ES-I3 (cell line): ENCODE measurements at regions not wholly inside any gene's neighbourhood (a gene's known extent, or its start where the extent isn't known, plus 50 kb on each side); places are given as distances from the start of the nearest gene placed in this dataset.

Experiments
- H3K36me3 ChIP-seq: 2 replicates; pipeline ENCODE4 v1.6.1; 2013; ENCODE audit warnings: mild to moderate bottlenecking, low read length, control low read depth, moderate library complexity; ENCODE audit not compliant: insufficient read depth
- H3K4me1 ChIP-seq: 2 replicates; pipeline ENCODE4 v1.6.1; 2013; ENCODE audit warnings: mild to moderate bottlenecking, control low read depth, low read length; ENCODE audit not compliant: insufficient read depth
- H3K9ac ChIP-seq: 2 replicates; pipeline ENCODE4 v1.6.1; 2013; ENCODE audit warnings: low read depth, mild to moderate bottlenecking, low read length, moderate library complexity
- H3K9me3 ChIP-seq: 2 replicates; pipeline ENCODE4 v1.6.1; 2013; ENCODE audit warnings: mild to moderate bottlenecking, low read length, moderate library complexity; ENCODE audit not compliant: control insufficient read depth, insufficient read depth

DNA sequence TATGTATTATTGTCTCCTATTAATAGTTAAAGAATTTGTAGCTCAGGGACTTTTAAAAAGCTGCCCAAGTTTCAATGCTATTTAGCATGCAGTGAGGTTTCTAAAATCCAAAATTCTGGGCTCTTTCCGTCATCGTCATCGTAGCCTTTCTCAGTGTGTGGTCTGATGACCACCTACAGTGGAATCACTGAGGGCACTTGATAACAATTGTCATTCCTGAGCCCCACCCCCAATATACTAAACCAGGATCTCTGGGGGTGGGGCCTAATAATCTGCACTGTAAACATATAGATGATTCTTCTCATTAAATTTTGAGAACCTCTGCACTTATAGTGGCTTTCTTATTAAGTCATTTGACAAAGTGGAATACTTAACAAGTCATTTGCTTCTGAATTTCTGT, 674.8 kb downstream of the PLPP3 start:
- Histone ChIP-seq H3K4me1 (no peaks in the 10 kb centered on the region), H3K36me3 (no peaks in the 10 kb centered on the region), H3K9ac (no peak overlapping the region), H3K9me3 (no peaks in the 10 kb centered on the region)

DNA sequence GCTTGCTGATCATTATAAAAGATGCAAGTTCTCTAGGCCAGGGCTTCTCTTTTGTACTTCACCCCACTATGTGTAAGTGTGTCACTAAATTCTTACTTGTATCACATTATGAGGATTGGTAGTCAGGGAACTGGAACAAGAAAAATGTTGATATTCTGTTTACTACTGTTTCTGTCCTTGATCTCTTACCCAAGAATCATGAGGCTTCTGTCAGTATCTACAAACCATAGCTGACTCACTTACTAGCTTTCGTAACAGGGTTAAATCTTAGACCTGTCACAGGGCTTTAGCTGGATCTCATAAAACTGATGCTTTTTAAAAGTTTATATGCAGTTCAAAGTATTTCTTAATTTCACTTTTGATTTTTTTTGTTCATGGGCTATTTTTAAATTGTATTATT, 681.2 kb downstream of the PLPP3 start:
- Histone ChIP-seq H3K9ac (no peak overlapping the region), H3K9me3 (no peaks in the 10 kb centered on the region), H3K4me1 (no peaks in the 10 kb centered on the region), H3K36me3 (no peaks in the 10 kb centered on the region)

DNA sequence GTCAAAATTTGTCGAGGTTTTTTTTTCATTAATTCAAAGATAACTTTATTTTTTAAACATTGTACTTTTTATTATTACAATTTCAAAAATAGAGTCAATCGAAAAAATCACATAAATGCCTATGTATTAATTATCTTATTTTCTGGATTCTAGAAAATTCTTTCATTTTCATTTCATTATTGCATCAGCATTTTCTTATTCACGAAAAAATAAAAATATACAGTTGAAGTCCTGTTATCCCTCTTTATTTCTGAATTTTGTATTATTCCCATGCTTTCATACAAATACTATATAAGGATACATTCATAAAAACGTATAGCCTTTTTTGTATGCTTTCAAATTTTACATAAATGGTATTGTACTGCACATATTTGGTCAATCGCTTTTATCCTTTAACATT, 681.0 kb upstream of the USP24 start:
- Histone ChIP-seq H3K9ac (no peak overlapping the region), H3K9me3 (peaks cover 4% of the 10 kb centered on the region; the same call in 1 of the 2 replicates), H3K36me3 (no peaks in the 10 kb centered on the region), H3K4me1 (no peaks in the 10 kb centered on the region)

DNA sequence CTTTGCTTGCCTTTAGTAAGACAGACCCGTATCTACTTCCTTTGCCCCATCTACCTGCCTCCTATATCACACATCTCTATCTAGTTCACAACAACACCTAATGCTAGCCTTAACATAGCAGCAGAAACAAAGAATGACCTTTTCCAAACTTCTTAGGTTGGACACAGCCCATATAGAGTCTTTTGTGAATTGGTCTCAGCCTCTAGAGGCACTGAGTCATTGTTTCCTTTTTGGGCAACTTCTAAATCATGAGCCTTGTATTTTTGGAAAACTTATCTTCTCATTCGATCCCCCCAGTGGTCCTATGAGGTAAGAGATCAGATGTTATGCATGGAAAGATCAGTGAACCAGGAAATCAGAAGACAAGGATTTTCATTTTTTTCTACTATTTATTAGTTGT, 679.4 kb upstream of the USP24 start:
- Histone ChIP-seq H3K4me1 (no peaks in the 10 kb centered on the region), H3K36me3 (no peaks in the 10 kb centered on the region), H3K9me3 (peaks cover 4% of the 10 kb centered on the region; the same call in 1 of the 2 replicates), H3K9ac (no peak overlapping the region)

DNA sequence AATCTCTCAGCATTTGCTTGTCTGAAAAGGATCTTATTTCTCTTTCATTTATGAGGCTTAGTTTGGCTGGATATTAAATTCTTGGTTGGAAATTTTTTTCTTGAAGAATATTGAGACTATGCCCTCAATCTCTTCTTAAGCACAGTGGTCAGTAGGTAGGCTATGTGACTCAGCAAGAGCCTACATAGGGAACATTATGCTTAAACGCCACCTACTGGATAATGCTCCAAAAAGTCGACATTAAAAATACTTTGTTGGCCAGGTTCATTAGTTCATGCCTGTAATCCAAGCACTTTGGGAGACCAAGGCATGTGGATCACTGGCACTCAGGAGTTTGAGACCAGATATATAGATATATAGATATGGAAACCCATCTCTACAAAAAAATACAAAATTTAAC, 678.0 kb upstream of the USP24 start:
- Histone ChIP-seq H3K36me3 (no peaks in the 10 kb centered on the region), H3K4me1 (no peaks in the 10 kb centered on the region), H3K9me3 (peaks cover 4% of the 10 kb centered on the region), H3K9ac (no peak overlapping the region)

DNA sequence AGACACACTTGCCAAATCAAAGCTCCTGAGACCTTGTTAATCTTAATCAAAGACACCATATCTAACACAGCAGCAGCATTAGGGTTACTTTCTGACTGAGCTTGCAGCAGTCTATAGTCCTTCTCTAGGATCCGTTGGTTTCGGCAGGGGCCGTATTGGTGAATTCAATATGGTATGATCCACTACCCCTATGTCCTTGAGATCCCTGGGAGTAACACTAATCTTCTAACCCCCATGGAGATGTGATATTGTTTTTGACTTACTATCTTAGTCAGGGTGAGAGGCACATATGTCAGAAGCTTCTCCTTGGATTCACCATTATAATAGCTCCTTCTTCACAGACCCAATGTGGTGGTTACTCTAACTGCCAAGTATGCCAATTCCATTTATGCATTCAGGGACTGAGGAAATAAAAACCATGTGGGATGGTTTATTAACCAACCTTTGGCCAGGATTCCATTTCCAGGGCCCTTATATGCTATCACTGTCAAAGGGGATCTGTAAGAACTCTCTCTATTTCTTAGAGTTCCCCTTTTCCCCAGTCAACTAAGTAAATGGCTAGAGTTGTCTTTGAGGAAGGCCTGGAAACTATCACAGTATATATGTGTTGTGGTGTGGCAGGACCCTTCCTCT, 673.6 kb upstream of the USP24 start:
- peaks cover 4% of the 10 kb centered on the region for H3K9me3 ChIP-seq
- no peaks in the 10 kb centered on the region for H3K36me3 ChIP-seq
- no peaks in the 10 kb centered on the region for H3K4me1 ChIP-seq
- no peak overlapping the region for H3K9ac ChIP-seq

DNA sequence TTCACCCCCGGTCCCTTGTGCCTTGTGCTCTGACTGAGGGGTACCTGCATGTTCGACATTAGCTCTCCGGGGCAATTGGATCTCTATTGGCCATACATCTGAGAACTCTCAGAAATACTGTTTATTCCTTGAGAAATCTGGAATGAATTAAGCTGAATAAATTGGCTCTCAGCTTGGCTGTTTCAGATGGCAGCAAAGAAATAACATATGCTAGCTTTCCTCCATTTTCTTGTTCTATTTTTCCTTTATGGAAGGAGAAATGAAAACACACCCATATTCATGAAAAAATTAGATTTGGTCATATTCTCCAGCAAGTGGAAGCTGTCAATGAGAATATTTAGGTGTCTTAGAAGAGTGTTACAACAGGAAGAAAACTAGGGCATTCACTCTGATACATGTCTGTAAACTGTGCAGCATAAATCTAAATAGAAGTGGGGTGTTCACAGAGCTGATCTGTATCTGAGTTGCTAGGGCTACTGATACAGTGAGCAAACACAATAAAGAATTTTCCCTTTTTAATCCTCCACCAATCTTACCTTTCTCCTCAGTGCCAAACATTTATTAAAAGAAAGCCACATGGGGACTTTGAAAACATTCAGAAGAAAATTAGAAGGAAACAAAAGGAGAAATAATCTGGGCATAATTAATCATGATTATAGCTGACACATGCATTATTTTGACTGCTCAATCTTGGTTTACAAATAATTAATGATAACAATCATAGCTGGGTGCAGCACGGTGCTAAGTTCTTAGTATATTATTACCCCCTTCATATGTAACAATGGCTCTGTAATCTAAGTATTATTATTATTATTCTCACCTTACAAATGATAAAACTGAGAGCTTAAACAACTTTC, 671.9 kb upstream of the USP24 start:
- no peak overlapping the region for H3K9ac ChIP-seq
- H3K36me3 ChIP-seq = no peaks in the 10 kb centered on the region
- no peaks in the 10 kb centered on the region; the same call in 1 of the 2 replicates for H3K9me3 ChIP-seq
- no peaks in the 10 kb centered on the region for H3K4me1 ChIP-seq

DNA sequence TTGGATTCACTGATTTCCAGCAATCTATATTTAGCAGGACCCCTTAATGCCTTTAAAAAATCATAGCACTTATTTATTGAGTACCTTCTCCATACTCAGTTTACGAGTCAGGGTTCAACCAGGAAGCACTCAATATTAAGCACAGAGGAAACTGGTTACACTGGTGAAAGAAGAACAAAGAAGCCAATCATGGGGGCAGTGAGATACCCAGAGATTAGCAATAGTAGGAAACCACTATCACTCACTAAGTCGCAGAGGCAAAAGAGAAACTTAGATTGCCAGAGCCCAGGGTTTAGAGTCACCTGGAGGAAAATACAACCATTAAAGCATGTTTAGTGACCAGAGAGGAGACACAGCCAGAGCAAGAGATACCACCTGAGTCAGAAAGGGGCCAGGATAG, 670.5 kb upstream of the USP24 start:
- Histone ChIP-seq H3K36me3 (no peaks in the 10 kb centered on the region), H3K4me1 (no peaks in the 10 kb centered on the region), H3K9me3 (no peaks in the 10 kb centered on the region; the same call in 1 of the 2 replicates), H3K9ac (no peak overlapping the region)

DNA sequence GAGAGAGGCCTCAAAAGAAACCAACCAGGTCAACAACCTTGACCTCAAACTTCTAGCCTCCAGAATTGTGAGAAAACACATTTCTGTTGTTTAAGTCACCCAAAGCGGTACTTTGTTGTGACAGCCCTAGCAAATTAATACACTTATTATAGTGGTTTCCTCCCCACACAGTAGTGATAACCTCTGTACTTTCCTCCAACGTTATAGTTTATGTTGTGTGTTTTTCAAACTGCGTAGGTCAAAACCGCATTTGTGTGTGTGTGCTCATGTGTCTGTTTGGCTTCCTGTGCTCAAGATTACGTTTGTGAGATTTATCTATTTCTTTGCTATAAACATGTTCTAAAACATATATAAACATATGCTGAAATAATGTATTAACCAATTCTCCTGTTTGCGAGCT, 667.8 kb upstream of the USP24 start:
- no peaks in the 10 kb centered on the region for H3K36me3 ChIP-seq
- no peaks in the 10 kb centered on the region; the same call in 1 of the 2 replicates for H3K9me3 ChIP-seq
- H3K9ac ChIP-seq = no peak overlapping the region
- no peaks in the 10 kb centered on the region for H3K4me1 ChIP-seq

DNA sequence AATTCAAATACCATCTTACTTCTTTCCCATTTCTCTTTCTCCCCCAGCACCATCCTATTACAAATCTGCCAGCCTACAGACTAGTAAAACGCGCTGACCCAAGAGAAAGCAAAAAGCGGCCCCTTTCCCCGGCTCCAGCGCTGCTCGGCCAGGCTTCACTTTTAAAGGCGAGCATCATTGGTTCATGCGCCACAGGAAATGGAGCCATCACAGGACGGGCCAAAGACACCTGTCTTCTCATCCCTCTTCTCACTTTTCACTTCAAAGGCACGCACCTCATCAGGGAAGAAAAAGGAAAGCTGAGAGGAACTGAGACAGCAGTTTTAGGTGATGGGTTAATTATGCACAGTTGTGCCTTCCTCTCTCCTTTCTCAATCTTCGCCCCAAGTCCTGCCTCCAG, 664.2 kb upstream of the USP24 start:
- H3K4me1 ChIP-seq = no peaks in the 10 kb centered on the region
- no peaks in the 10 kb centered on the region for H3K9me3 ChIP-seq
- no peaks in the 10 kb centered on the region for H3K36me3 ChIP-seq
- no peak overlapping the region for H3K9ac ChIP-seq

DNA sequence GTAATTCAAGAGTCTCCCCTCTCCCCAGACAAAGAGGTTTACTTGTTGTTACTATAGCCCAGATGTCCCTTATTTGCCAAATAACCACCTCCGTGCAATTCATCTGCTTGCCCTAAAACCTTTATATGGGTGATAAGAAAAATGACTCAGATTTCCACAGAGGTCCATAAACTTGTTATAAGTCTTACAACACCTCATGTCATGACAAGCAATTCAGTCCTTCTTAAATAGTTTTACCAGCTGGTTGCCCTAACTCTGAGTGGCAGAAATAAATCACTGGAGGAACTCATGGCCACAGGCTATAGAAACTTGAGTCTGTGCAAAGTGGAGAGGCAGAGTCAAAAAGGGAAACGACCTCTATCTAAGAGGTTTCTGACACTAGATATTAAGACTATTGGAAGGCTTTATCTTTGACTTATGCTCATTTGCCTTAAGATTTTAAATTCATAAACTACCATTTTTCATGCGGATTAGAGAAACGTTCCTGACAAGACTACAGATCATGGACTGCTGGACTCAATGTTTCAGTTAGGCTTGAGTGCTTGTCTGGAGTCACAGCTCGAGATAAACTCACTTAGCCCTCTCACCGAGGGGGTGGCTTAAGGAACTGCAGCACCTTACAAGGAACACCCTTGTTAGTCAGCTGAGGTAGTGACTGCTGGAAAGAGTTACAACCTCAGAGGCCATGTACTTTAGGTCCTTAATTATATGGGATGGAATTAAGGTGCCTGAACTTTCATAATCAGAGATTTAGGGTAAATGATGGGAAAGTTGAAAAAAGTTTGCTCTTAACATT, 662.5 kb upstream of the USP24 start:
- Histone ChIP-seq H3K4me1 (no peaks in the 10 kb centered on the region), H3K36me3 (no peaks in the 10 kb centered on the region), H3K9ac (no peak overlapping the region), H3K9me3 (no peaks in the 10 kb centered on the region)

DNA sequence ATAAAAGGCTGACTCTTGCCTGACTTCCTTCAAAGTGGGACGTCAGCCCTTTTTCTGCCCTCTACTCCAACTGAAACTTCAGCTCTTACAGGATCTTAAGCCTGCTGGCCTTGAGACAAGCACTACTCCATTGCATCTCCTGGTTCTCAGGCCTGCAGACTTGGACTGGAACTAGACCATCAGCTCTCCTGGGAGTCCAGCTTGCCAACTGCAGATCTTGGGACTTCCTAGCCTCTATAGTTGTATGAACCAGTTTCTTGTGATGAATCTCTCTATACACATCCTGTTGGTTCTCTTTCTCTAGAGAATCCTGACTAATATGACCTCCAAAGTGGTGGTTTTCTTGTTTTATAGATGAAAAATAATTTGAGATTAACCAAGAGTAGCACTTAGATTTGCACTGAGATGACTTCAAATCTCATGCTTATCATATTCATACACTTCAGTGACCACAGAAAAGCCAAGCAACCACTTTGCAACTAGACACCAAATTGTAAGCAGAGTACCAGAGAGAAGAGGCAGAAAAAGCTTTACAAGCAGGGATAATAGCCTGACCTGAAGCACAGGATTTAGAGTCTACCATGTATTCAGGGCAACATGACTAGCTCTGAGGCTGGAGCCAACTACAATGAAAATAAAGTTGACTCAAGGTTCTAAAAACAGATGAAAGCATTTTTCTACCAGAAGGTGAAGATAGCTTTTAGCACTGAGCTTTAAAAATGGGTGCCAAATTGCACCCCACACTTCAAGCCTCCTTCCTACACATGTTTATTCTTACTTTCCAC, 661.3 kb upstream of the USP24 start:
- Histone ChIP-seq H3K9me3 (no peaks in the 10 kb centered on the region), H3K9ac (no peak overlapping the region), H3K4me1 (no peaks in the 10 kb centered on the region), H3K36me3 (no peaks in the 10 kb centered on the region)

DNA sequence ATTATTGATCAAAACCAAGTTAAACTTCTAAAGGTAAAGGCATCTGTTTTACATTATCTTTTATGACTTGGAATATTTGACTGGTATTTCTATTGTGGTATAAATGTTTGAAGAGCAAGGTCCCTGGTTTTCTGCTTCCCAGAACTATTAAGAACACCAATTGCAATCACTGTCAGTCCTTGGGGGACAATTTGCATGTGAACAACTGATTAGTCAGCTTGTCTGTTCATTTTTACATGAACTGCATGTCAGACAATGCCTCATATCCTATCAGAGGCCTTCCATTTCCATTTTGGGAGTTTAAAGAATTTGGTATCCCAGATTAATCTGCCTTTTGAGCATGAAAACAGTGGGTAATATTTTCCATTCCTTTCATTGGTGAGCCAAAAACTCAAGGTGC, 654.9 kb upstream of the USP24 start:
- Histone ChIP-seq H3K4me1 (no peaks in the 10 kb centered on the region), H3K36me3 (no peaks in the 10 kb centered on the region)

DNA sequence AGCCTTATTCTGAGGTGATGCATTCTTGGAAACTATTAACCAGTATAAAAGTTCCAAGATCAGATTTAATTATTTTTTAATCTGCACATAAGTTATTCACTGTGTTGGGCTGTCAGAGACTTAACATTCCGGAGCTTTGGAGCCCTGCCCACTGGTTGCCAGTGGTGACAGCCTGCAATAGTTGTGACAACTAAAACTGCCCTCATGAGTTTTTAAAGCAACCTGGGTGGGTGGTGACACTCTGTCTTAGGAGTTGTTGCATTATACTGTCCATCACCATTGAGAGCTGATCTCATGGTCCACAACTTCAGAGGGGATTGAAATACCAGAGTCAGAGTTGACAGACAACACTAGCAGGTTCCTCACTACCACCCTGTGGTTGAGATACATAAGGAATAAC, 653.9 kb upstream of the USP24 start:
- Histone ChIP-seq H3K9me3 (no peaks in the 10 kb centered on the region), H3K9ac (no peak overlapping the region), H3K36me3 (no peaks in the 10 kb centered on the region), H3K4me1 (no peaks in the 10 kb centered on the region)

More for the DNA sequence above, 654.9 kb upstream of the USP24 start:
- no peak overlapping the region for H3K9ac ChIP-seq
- H3K9me3 ChIP-seq = no peaks in the 10 kb centered on the region
